GM23338 (cell line): ENCODE measurements at regions not wholly inside any gene's neighbourhood (a gene's known extent, or its start where the extent isn't known, plus 50 kb on each side); places are given as distances from the start of the nearest gene placed in this dataset.

ENCODE experiments used
- EZH2 ChIP-seq: fragments of 200-600 bp; sonication (generic); IDR thresholded peaks from one replicate; pipeline ENCODE4 v1.8.0; 2017; ENCODE audit warnings: antibody characterized with exemption, mild to moderate bottlenecking, low read depth; ENCODE audit not compliant: unreplicated experiment
- EZH2phosphoT487 ChIP-seq: fragments of 200-600 bp; sonication (generic); IDR thresholded peaks from one replicate; pipeline ENCODE4 v1.8.1; 2018; ENCODE audit warnings: antibody characterized with exemption; ENCODE audit not compliant: unreplicated experiment
- POLR2AphosphoS5 ChIP-seq: IDR thresholded peaks from 2 replicates; pipeline ENCODE4 v1.6.1; 2016; ENCODE audit warnings: antibody characterized with exemption, low read depth
- ZNF114 ChIP-seq: fragments of 250-450 bp; sonication (Bioruptor Pico); IDR thresholded peaks from 2 replicates; pipeline ENCODE4 v1.5.0; 2020; ENCODE audit warnings: mild to moderate bottlenecking, moderate library complexity
- TF ChIP-seq, protein P1 (sequence below), 2 experiments: fragments of 200-600 bp in 1 of 2; sonication (generic) in 1 of 2; conservative IDR thresholded peaks; 2 replicates each; pipeline versions ENCODE4 v1.5.1 to v1.6.1; 2016 to 2017; ENCODE audit warnings: antibody characterized with exemption in 2 of 2, low read depth in 2 of 2, mild to moderate bottlenecking in 2 of 2, moderate library complexity in 1 of 2

DNA sequence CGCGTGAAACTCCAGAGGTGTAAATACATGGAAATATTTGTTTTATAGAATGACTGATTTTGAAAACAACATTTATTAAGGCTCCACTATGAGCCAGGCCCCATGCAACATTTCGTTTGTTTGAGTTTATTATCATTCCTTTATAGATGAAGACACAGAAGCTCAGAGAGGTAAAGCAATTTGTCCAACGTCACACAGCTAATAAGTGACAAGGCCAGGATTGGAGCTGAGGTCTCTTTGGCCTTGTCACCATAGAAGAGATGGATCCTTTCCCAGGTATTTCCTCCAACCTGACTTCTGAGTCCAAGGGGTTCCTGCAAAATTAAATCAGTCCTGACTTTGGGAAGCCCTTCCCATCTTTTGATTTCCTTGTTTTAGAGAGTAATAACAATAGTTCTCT lies 98.0 kb downstream of the SYF2 start:
- TF ChIP-seq, protein P1, sequence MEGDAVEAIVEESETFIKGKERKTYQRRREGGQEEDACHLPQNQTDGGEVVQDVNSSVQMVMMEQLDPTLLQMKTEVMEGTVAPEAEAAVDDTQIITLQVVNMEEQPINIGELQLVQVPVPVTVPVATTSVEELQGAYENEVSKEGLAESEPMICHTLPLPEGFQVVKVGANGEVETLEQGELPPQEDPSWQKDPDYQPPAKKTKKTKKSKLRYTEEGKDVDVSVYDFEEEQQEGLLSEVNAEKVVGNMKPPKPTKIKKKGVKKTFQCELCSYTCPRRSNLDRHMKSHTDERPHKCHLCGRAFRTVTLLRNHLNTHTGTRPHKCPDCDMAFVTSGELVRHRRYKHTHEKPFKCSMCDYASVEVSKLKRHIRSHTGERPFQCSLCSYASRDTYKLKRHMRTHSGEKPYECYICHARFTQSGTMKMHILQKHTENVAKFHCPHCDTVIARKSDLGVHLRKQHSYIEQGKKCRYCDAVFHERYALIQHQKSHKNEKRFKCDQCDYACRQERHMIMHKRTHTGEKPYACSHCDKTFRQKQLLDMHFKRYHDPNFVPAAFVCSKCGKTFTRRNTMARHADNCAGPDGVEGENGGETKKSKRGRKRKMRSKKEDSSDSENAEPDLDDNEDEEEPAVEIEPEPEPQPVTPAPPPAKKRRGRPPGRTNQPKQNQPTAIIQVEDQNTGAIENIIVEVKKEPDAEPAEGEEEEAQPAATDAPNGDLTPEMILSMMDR (conservative IDR thresholded peaks at IDR 0.05; ENCODE audit: low read depth in 2 of 2): no peak
- TF ChIP-seq EZH2phosphoT487: no peak
- TF ChIP-seq POLR2AphosphoS5: no peak
- no peak for TF ChIP-seq EZH2
- no peak for TF ChIP-seq ZNF114
